ENCODE measurements at regions not wholly inside any gene's neighbourhood (a gene's known extent, or its start where the extent isn't known, plus 50 kb on each side); places are given as distances from the start of the nearest gene placed in this dataset.

GRCh38 chr21:24941316-24942185 lies 665.7 kb downstream of the MRPL39 start:
- FAIRE-seq (no peak), DNase-seq (ENCODE audit: insufficient read length, low spot score) (no peak)

DNA sequence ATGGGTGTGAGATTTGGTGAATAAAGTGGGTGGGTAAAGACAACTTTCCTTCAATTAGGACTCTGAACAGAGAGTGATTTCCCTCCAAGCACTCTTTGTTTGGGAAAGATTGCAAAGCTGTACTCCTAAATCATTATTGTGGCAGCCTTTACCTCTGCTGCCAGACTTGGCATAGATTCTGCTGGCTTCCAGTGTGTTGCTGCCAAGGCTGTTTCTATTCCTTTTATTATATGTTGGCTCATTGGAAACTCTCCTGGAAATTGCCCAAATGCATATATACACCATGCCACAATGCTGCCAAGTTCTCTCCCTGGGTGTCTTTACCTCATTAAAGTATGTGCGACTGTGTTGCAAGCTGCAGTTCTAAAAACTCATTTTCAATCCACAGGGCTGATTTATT lies 668.0 kb downstream of the MRPL39 start:
- DNase-seq (ENCODE audit: insufficient read length, low spot score) (no peak), FAIRE-seq (no peak)

DNA sequence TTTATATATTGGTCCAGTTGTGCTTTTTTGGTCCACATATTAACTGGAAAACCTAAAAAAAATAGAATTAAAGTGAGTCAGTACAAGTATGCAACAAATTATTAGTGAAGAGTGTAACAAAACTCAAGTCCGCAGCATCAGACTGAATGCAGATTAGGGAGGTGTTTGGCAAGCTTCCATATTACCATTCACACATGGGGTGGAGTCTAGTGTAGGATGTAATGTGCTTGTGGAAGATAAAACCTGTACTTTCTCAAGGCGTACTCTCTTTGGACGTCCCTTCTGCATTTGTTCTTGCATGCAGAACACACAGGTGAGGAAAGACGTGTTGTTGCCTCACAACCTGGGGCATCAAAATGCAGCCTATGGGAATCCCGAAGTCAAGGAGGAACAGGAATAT lies 668.7 kb downstream of the MRPL39 start:
- no peak for DNase-seq (ENCODE audit: insufficient read length, low spot score)
- no peak for FAIRE-seq

DNA sequence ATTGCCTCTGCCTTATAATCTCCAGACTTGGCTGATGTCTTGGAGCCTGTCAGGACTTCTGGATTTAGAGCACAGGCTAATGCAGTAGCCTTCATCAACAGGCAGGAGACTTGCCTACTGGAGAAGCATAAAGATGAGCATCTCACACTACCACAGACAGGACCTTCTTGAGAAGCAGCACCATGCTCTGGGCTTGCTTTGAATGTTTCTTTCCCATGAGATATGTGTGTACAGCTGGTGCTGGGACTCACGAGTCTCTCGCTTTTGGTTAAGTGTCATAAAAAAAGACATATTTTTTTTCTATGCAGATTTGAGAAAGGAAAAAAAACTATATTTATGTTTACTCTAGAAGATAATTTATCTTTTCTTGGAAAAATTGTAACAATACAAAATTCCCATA lies 671.3 kb downstream of the MRPL39 start:
- FAIRE-seq: no peak
- no peak for DNase-seq (ENCODE audit: insufficient read length, low spot score)

GRCh38 chr21:24910591-24910990 lies 696.7 kb downstream of the MRPL39 start:
- DNase-seq (ENCODE audit: insufficient read length, low spot score) (no peak), FAIRE-seq (no peak)

- peak; percentile 73 for FAIRE-seq
- no peak for DNase-seq (ENCODE audit: insufficient read length, low spot score)
These were observed 703.2 kb downstream of the MRPL39 start for GRCh38 chr21:24903994-24904635.

DNA sequence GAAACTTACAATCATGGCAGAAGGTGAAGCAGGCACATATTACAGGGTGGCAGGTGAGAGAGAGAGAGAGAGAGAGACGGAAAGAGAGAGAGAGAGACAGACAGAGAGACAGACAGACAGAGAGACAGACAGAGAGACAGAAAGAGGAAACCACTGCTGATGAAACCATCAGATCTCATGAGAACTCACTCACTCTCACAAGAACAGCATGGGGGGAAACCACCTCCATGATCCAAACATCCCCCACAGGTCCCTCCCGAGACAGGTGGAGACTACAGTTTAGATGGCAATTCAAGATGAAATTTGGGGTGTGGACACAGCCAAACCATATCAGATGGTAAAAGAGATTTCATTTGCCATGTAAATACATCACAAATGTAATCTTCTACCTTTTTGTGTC lies 708.1 kb downstream of the MRPL39 start:
- DNase-seq (ENCODE audit: insufficient read length, low spot score) (no peak), FAIRE-seq (peak; percentile 78)

DNA sequence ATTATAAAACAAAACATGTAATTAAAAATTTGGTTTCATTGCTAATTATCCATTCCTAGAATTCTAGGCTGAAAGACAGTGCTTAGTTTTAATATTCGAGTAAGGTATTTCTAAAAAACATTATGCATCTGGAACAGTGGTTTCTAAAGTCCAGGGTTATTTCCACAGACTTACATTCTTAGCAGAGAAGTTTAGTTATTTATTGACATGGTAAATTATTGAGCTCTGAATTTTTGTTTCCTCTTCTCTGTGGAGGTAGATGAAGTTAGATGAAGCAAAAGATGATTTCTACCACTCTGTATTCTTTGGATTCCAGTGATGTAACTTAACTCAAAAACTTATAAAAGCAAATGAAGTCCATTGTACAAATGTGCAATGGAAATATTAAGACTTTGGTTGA lies 709.4 kb downstream of the MRPL39 start:
- DNase-seq (ENCODE audit: insufficient read length, low spot score) (no peak), FAIRE-seq (peak; percentile 94)

GRCh38 chr21:24896735-24897124 lies 710.6 kb downstream of the MRPL39 start:
- DNase-seq (ENCODE audit: insufficient read length, low spot score) (no peak), FAIRE-seq (no peak)

DNA sequence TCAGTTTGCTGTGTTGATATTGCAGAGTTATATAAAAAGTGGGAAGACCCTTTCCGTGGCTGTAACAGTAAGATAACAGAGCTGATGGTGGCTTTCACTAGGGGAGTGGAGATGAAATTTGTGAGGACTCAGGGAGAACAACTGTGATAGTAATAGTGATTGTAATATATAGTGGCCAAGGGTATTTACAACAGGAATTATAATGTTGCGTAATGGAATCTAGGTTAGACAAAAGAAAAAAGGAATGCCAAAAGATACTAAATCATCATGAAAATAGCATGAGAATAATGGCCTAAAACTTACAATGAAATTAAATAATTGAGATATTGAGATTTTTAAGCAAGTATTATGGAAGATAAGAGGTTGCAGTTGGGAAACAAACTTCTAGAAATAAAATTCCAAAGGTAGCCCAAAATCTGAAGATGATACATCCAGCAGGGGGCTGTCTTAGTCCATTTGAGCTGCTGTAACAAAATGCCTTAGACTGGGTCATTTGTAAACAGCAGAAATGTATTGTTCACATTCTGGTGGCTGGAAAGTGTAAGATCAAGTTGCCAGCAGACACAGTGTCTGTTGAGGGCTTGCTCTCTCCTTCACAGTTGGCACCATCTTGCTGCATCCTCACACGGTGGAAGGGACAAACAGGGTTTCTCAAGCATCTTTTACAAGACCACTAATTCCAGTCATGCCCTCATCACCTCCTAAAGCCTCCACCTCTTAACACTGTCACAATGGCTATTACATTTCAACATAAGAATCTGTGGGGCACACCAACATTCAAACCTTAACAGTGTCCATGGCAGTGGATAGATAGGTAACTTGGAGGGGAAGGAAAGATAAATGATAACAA lies 711.2 kb downstream of the MRPL39 start:
- FAIRE-seq (peak; percentile 96), DNase-seq (ENCODE audit: insufficient read length, low spot score) (no peak)

GRCh38 chr21:24894324-24894723 lies 713.0 kb downstream of the MRPL39 start:
- no peak for FAIRE-seq
- no peak for DNase-seq (ENCODE audit: insufficient read length, low spot score)

- FAIRE-seq (no peak), DNase-seq (ENCODE audit: insufficient read length, low spot score) (no peak)
These were observed 717.3 kb downstream of the MRPL39 start for GRCh38 chr21:24890021-24890420.

- no peak for FAIRE-seq
- DNase-seq (ENCODE audit: insufficient read length, low spot score): no peak
These were observed 725.8 kb downstream of the MRPL39 start for GRCh38 chr21:24881506-24881905.

DNA sequence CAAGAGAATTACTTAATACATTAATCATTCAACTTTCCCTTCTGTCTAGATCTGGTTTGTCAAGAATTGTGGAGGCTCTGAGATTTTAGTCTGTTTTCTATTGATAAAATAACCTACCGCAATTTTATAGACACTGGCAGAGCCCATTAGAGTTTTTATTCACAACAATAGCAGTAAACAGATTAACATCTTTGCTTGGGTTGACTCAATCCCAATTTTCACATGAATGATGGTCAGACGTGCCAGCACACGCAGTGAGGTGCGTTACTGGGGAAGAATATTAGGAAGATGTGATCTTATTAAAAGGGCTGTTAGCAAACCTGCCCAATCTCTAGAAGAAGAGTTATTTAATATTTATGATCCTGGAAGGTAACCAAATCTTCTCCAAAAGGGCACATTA lies 736.6 kb downstream of the MRPL39 start:
- FAIRE-seq (no peak), DNase-seq (ENCODE audit: insufficient read length, low spot score) (no peak)

DNA sequence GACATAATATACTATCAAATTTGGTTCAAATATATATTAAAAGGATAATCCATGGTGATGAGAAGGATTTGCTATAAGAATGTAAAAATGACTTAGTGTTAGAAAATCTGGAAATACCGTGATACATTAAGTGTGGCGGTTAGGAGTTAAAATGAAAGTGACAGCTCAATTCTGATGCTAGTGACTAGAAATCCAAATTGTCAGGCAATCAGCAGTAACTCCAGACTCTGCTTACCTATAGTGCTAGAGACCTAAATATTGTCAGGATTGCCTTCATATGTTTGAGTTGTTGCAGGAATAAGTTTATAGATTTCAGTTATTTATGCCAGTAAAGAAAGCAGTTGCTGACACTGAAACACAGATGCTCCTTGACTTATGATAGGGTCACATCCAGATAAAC lies 737.4 kb downstream of the MRPL39 start:
- peak; percentile 60 for FAIRE-seq
- DNase-seq (ENCODE audit: insufficient read length, low spot score): no peak

DNA sequence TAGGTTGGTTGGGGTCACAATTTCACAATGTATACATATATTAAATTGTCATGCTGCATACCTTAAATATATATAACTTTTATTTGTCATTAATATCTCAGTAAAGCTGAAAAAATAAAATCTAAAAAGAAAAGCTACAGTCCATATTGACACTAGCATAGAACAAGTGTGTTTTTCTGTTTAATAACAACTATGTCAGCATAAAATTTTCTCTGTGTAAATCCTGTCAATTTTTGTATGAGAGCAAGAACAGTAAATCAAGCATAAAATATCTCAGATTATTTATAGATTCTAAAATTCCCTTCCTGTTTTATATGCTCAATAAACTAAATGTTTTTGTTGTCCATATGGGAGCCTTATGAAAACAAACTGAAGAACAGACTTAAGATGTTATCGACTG lies 739.2 kb downstream of the MRPL39 start:
- FAIRE-seq: no peak
- DNase-seq (ENCODE audit: insufficient read length, low spot score): no peak

DNA sequence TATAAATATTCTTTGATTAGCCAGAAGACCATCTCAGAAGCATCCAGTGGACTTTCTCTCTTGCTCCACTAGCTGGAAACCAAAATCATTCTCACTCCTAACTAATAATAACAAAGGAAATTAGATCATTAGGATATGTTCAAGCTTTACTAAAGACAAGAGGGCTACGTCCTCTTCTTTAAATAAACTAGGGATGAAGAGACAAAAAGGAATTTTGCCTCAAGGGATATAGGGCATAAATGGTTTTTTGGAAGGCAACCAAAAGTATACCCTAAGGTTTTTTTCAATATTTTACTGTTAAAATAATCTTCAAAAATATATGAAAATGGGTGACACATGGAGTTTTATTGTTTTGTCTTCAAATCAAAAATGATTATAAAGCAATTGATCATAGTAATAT lies 745.8 kb downstream of the MRPL39 start:
- DNase-seq (ENCODE audit: insufficient read length, low spot score): no peak
- no peak for FAIRE-seq

DNA sequence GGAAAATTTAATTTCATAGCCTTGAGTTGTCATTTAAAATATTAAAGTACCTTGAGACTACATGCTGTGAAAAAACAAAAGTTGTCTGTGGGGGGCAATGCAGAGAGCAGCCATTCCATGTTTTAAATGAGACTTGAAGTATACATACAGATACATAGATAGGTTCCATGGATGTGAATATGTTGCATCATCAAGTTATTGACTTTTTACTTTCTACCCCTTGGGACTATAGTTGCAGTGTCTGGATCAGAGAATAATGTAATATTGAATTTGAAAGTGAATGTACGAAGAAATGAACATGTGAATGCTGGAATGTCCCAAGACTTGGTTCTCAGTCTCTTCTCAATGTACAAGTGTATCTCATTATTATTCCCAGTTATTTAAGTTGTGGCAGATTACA lies 751.0 kb downstream of the MRPL39 start:
- DNase-seq (ENCODE audit: insufficient read length, low spot score) (no peak), FAIRE-seq (no peak)

- FAIRE-seq: no peak
- no peak for DNase-seq (ENCODE audit: insufficient read length, low spot score)
These were observed 754.6 kb downstream of the MRPL39 start for GRCh38 chr21:24852610-24853195.

DNA sequence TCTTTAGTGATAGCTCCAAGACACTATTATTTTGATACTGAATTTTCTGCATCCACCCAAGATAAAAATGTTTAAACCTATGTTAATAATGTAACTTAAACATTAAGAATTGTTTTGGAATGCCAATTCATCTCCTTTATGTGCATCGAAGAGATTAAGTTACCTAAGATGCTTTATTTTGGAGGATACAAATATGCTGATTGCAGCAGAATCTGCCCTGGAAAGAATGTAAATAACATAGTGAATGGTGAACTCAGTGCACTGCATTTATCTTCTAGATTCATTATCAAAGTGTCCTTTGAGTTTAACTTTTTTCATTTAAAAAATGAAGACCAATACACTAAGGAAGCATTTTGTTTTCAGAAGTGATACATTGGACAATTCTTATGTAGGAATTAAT lies 757.2 kb downstream of the MRPL39 start:
- no peak for FAIRE-seq

GRCh38 chr21:24844671-24845070 lies 762.6 kb downstream of the MRPL39 start:
- FAIRE-seq: no peak
- DNase-seq (ENCODE audit: insufficient read length, low spot score): no peak

More for the DNA sequence above, 757.2 kb downstream of the MRPL39 start:
- no peak for DNase-seq (ENCODE audit: insufficient read length, low spot score)

Data from GM19239 (cell line).